Amniotic stem cell (primary cell): ENCODE measurements at regions not wholly inside any gene's neighbourhood (a gene's known extent, or its start where the extent isn't known, plus 50 kb on each side); places are given as distances from the start of the nearest gene placed in this dataset.

ENCODE experiments used
- DNase-seq: peaks from one replicate; lab custom pipeline; 2025; lab: John Stamatoyannopoulos, UW

GRCh38 chr2:150781142-150781541 lies 293.7 kb upstream of the RND3 start:
- no peak for DNase-seq

GRCh38 chr2:150778828-150779227 lies 291.4 kb upstream of the RND3 start:
- no peak for DNase-seq

- no peak for DNase-seq
Measured at GRCh38 chr2:150769421-150769820, 282.0 kb upstream of the RND3 start.

GRCh38 chr2:150767991-150768746 lies 280.7 kb upstream of the RND3 start:
- no peak for DNase-seq

GRCh38 chr2:150762571-150762970 lies 275.1 kb upstream of the RND3 start:
- no peak for DNase-seq

- no peak for DNase-seq
Measured at GRCh38 chr2:150759531-150759930, 272.1 kb upstream of the RND3 start.

- DNase-seq, result no peak
Measured at GRCh38 chr2:150759106-150759505, 271.6 kb upstream of the RND3 start.

GRCh38 chr2:150752229-150752628 lies 264.8 kb upstream of the RND3 start:
- no peak for DNase-seq

- no peak for DNase-seq
Measured at GRCh38 chr2:150750720-150751119, 263.3 kb upstream of the RND3 start.

GRCh38 chr2:150742094-150742493 lies 254.6 kb upstream of the RND3 start:
- no peak for DNase-seq

- no peak for DNase-seq
Measured at GRCh38 chr2:150735894-150736498, 248.5 kb upstream of the RND3 start.

GRCh38 chr2:150733051-150733618 lies 245.7 kb upstream of the RND3 start:
- no peak for DNase-seq

GRCh38 chr2:150732491-150732890 lies 245.0 kb upstream of the RND3 start:
- DNase-seq, result no peak

GRCh38 chr2:150732064-150732463 lies 244.6 kb upstream of the RND3 start:
- DNase-seq, result peak; percentile 11

GRCh38 chr2:150729495-150729955 lies 242.1 kb upstream of the RND3 start:
- DNase-seq, result no peak

GRCh38 chr2:150718280-150718679 lies 230.8 kb upstream of the RND3 start:
- DNase-seq, result no peak

GRCh38 chr2:150716186-150716585 lies 228.7 kb upstream of the RND3 start:
- no peak for DNase-seq

- no peak for DNase-seq
Measured at GRCh38 chr2:150715501-150715900, 228.0 kb upstream of the RND3 start.

- DNase-seq, result no peak
Measured at GRCh38 chr2:150710916-150711315, 223.4 kb upstream of the RND3 start.

GRCh38 chr2:150710041-150710440 lies 222.6 kb upstream of the RND3 start:
- DNase-seq, result no peak

- DNase-seq, result no peak
Measured at GRCh38 chr2:150706561-150706960, 219.1 kb upstream of the RND3 start.

- DNase-seq, result no peak
Measured at GRCh38 chr2:150705767-150706166, 218.3 kb upstream of the RND3 start.

GRCh38 chr2:150705357-150705756 lies 217.9 kb upstream of the RND3 start:
- DNase-seq, result no peak
